ENCODE measurements at regions not wholly inside any gene's neighbourhood (a gene's known extent, or its start where the extent isn't known, plus 50 kb on each side); places are given as distances from the start of the nearest gene placed in this dataset.

DNA sequence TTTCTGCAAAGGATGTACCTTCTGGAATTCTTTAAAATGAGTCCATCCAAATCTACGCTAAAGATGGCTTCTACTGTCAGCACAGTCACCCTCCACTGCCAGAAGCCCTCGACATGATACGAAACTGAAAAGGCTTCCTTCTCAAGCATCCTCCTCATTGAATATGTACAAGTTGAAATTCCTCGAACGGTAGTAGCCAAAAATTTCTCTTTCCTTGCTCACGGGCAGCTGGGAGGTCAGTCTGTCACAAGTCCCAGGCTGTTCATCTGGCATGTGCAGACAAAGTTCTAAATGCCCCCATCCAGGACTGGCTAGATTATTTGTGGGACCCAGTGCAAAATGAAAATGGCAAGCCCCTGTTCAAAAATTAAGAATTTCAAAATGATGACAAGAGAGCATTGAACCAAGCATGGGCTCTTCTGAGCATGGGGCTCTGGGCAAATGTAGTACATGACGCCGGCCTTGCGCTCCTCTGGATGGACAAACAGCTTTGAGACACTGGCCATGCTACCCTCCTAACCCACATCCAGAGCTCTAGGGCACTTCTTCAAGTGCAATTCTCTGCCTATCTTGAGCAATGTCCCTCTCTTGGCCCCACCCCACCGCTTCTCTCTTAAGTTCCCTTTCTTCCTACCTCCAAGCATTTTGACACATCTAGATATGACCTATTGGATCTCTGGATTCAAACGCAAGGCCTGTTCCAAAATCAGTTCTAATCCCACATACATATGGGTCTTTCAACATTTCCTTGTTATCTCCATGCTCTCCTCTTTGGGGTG is 78.9 kb upstream of the FLT1 start:
- TF ChIP-seq POLR2A (IDR thresholded peaks at IDR 0.05; ENCODE audit: low read length) (no peak), GATA1 (IDR thresholded peaks at IDR 0.05; ENCODE audit: low read depth, low read length) (no peak)

Data from erythroblast (primary cell).